ENCODE measurements at regions not wholly inside any gene's neighbourhood (a gene's known extent, or its start where the extent isn't known, plus 50 kb on each side); places are given as distances from the start of the nearest gene placed in this dataset.

GRCh38 chr20:59461526-59461925, 142.8 kb upstream of the PHACTR3 start:
- no peak for TF ChIP-seq CTCF (IDR thresholded peaks at IDR 0.05)
- no peak for TF ChIP-seq POLR2A (IDR thresholded peaks at IDR 0.05)
